HCEC 1CT (cell line): ENCODE measurements at regions not wholly inside any gene's neighbourhood (a gene's known extent, or its start where the extent isn't known, plus 50 kb on each side); places are given as distances from the start of the nearest gene placed in this dataset.

ENCODE experiments used
- DNase-seq: peaks from one replicate; pipeline ENCODE4 v3.0.0-alpha.2; 2017

GRCh38 chr6:101326411-101326810, 67.1 kb upstream of the GRIK2 start:
- DNase-seq = no peak

GRCh38 chr6:101341926-101342325, 51.6 kb upstream of the GRIK2 start:
- DNase-seq = no peak
